Astrocyte of the cerebellum (primary cell): ENCODE measurements at regions not wholly inside any gene's neighbourhood (a gene's known extent, or its start where the extent isn't known, plus 50 kb on each side); places are given as distances from the start of the nearest gene placed in this dataset.

ENCODE experiments used
- DNase-seq: peaks from one replicate; pipeline ENCODE4 v3.0.0-alpha.2; 2011; ENCODE audit warnings: low read depth
- H3K4me3 ChIP-seq: 2 replicates; pipeline ENCODE4 v1.5.1; 2011; ENCODE audit warnings: mild to moderate bottlenecking, low read depth, low read length, moderate library complexity
- CTCF ChIP-seq: IDR thresholded peaks from 2 replicates; pipeline ENCODE4 v1.5.1; 2012; ENCODE audit warnings: low read length, low read depth, moderate library complexity, mild to moderate bottlenecking; ENCODE audit errors: missing control alignments
- in situ Hi-C: cut with HindIII; loops from 2 replicates; pipeline ENCODE4 v1.10.0; 2017; ENCODE audit warnings: low sequenced_read_pairs

- DNase-seq = no peak
- TF ChIP-seq CTCF = no peak
- in situ Hi-C loops = no loop called here
- H3K4me3 ChIP-seq = no peak overlapping the region
Observed at GRCh38 chr21:39078322-39079065, 104.8 kb downstream of the PSMG1 start.

GRCh38 chr21:39077876-39078275 is 105.4 kb downstream of the PSMG1 start:
- H3K4me3 ChIP-seq = no peak overlapping the region
- no peak for DNase-seq
- in situ Hi-C loops = no loop called here
- TF ChIP-seq CTCF = no peak

GRCh38 chr21:39074508-39074907 is 108.7 kb downstream of the PSMG1 start:
- no peak for DNase-seq
- H3K4me3 ChIP-seq = no peak overlapping the region
- no peak for TF ChIP-seq CTCF
- in situ Hi-C loops = no loop called here

- TF ChIP-seq CTCF = no peak
- no peak overlapping the region for H3K4me3 ChIP-seq
- in situ Hi-C loops = no loop called here
- DNase-seq = no peak
Observed at GRCh38 chr21:39073717-39074116, 109.5 kb downstream of the PSMG1 start.

- in situ Hi-C loops = no loop called here
Observed at GRCh38 chr21:39073063-39073462, 110.2 kb downstream of the PSMG1 start.

GRCh38 chr21:39072468-39072867 is 110.8 kb downstream of the PSMG1 start:
- no peak for TF ChIP-seq CTCF
- no peak for DNase-seq
- no peak overlapping the region for H3K4me3 ChIP-seq
- in situ Hi-C loops = no loop called here

More at GRCh38 chr21:39073063-39073462, 110.2 kb downstream of the PSMG1 start:
- TF ChIP-seq CTCF = no peak
- DNase-seq = no peak
- H3K4me3 ChIP-seq = no peak overlapping the region
